HL-60 (cell line): ENCODE measurements at regions not wholly inside any gene's neighbourhood (a gene's known extent, or its start where the extent isn't known, plus 50 kb on each side); places are given as distances from the start of the nearest gene placed in this dataset.

Source experiments
- GABPA ChIP-seq: IDR thresholded peaks from 2 replicates; pipeline ENCODE4 v1.6.1; 2012; ENCODE audit warnings: low read depth
- POLR2AphosphoS5 ChIP-seq: IDR thresholded peaks from 2 replicates; pipeline ENCODE4 v1.6.1; 2012; ENCODE audit warnings: low read depth
- TF ChIP-seq, protein P1 (sequence below): IDR thresholded peaks from one replicate; pipeline ENCODE4 v1.5.1; 2011; ENCODE audit warnings: low read length, control low read depth, inconsistent platforms; ENCODE audit not compliant: insufficient read depth
- TF ChIP-seq, protein P2 (sequence below): IDR thresholded peaks from 2 replicates; pipeline ENCODE4 v1.6.1; 2012; ENCODE audit warnings: low read depth; ENCODE audit not compliant: insufficient replicate concordance

DNA sequence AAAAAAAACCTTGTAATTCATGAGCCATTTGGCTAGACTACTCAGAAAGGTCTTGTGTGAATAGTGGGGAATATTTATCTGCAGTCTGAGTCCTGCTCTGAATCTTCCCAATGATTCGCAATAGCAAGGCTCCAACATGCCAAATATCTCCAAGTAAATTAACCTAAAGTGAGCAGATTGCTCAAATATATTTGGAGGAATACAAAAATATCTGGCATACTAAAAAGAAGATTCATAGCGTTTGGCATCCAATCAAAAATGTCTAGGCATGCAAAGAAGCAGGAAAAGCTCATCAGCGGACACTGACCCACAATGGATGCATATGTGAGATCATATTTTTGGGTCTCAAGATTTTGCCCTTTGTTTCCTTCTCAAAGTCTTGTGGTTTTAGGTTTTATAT is 800.9 kb downstream of the NLGN4Y start:
- TF ChIP-seq, protein P1, sequence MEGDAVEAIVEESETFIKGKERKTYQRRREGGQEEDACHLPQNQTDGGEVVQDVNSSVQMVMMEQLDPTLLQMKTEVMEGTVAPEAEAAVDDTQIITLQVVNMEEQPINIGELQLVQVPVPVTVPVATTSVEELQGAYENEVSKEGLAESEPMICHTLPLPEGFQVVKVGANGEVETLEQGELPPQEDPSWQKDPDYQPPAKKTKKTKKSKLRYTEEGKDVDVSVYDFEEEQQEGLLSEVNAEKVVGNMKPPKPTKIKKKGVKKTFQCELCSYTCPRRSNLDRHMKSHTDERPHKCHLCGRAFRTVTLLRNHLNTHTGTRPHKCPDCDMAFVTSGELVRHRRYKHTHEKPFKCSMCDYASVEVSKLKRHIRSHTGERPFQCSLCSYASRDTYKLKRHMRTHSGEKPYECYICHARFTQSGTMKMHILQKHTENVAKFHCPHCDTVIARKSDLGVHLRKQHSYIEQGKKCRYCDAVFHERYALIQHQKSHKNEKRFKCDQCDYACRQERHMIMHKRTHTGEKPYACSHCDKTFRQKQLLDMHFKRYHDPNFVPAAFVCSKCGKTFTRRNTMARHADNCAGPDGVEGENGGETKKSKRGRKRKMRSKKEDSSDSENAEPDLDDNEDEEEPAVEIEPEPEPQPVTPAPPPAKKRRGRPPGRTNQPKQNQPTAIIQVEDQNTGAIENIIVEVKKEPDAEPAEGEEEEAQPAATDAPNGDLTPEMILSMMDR = no peak
- TF ChIP-seq POLR2AphosphoS5 (no peak), GABPA (no peak)
- TF ChIP-seq, protein P2, sequence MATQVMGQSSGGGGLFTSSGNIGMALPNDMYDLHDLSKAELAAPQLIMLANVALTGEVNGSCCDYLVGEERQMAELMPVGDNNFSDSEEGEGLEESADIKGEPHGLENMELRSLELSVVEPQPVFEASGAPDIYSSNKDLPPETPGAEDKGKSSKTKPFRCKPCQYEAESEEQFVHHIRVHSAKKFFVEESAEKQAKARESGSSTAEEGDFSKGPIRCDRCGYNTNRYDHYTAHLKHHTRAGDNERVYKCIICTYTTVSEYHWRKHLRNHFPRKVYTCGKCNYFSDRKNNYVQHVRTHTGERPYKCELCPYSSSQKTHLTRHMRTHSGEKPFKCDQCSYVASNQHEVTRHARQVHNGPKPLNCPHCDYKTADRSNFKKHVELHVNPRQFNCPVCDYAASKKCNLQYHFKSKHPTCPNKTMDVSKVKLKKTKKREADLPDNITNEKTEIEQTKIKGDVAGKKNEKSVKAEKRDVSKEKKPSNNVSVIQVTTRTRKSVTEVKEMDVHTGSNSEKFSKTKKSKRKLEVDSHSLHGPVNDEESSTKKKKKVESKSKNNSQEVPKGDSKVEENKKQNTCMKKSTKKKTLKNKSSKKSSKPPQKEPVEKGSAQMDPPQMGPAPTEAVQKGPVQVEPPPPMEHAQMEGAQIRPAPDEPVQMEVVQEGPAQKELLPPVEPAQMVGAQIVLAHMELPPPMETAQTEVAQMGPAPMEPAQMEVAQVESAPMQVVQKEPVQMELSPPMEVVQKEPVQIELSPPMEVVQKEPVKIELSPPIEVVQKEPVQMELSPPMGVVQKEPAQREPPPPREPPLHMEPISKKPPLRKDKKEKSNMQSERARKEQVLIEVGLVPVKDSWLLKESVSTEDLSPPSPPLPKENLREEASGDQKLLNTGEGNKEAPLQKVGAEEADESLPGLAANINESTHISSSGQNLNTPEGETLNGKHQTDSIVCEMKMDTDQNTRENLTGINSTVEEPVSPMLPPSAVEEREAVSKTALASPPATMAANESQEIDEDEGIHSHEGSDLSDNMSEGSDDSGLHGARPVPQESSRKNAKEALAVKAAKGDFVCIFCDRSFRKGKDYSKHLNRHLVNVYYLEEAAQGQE = no peak
